ENCODE measurements at regions not wholly inside any gene's neighbourhood (a gene's known extent, or its start where the extent isn't known, plus 50 kb on each side); places are given as distances from the start of the nearest gene placed in this dataset.

- TF ChIP-seq CTCF (IDR thresholded peaks at IDR 0.05 in 4 of 5, conservative IDR thresholded peaks at IDR 0.05 in 1 of 5) (no peak), POLR2A (IDR thresholded peaks at IDR 0.05) (no peak)
Observed at GRCh38 chrX:69424161-69424560, 80.0 kb upstream of the NALF2 start.

Measured in gastrocnemius medialis (tissue), 4 donors.